Neuronal stem cell (in vitro differentiated cells): ENCODE measurements at regions not wholly inside any gene's neighbourhood (a gene's known extent, or its start where the extent isn't known, plus 50 kb on each side); places are given as distances from the start of the nearest gene placed in this dataset.
"Not testable (repeated sequence)": the region's sequence is repeated elsewhere in the genome, so short reads cannot be mapped to it uniquely, and the experiment has no call there.

Experiments used
- DNase-seq: peaks from one replicate; pipeline ENCODE4 v3.0.0-alpha.2; 2013; ENCODE audit warnings: low spot score
- H2AFZ ChIP-seq: one replicate; pipeline ENCODE4 v1.6.1; 2013; ENCODE audit warnings: mild to moderate bottlenecking, low read length, inconsistent platforms
- H2AK5ac ChIP-seq: 2 replicates; pipeline ENCODE4 v1.6.1; 2013; ENCODE audit warnings: low read depth, mild to moderate bottlenecking, inconsistent platforms, low read length, moderate library complexity, mixed read lengths
- H2BK120ac ChIP-seq: 2 replicates; pipeline ENCODE4 v1.6.1; 2013; ENCODE audit warnings: low read depth, mild to moderate bottlenecking, inconsistent platforms, low read length, moderate library complexity, mixed read lengths
- H2BK12ac ChIP-seq: one replicate; pipeline ENCODE4 v1.6.1; 2013; ENCODE audit warnings: low read length, inconsistent platforms
- H2BK15ac ChIP-seq: 2 replicates; pipeline ENCODE4 v1.6.1; 2013; ENCODE audit warnings: mild to moderate bottlenecking, low read length, inconsistent platforms, mixed read lengths
- H2BK5ac ChIP-seq: one replicate; pipeline ENCODE4 v1.6.1; 2013; ENCODE audit warnings: inconsistent platforms, mild to moderate bottlenecking, low read length, moderate library complexity
- H3K14ac ChIP-seq: one replicate; pipeline ENCODE4 v1.6.1; 2013; ENCODE audit warnings: low read length, inconsistent platforms
- H3K18ac ChIP-seq: 2 replicates; pipeline ENCODE4 v1.6.1; 2013; ENCODE audit warnings: low read length, inconsistent platforms
- H3K23ac ChIP-seq: 2 replicates; pipeline ENCODE4 v1.6.1; 2013; ENCODE audit warnings: low read depth, mild to moderate bottlenecking, mixed read lengths, low read length, inconsistent platforms; ENCODE audit not compliant: poor library complexity
- H3K27ac ChIP-seq: replicated peaks from 3 replicates; pipeline ENCODE4 v1.5.1; 2013; ENCODE audit warnings: low read length, inconsistent platforms
- H3K27me3 ChIP-seq, 3 experiments: 2 replicates each; pipeline ENCODE4 v1.6.1; 2013; ENCODE audit warnings: low read length in 3 of 3, mild to moderate bottlenecking in 2 of 3, inconsistent platforms in 1 of 3, low read depth in 1 of 3, mixed read lengths in 1 of 3, moderate library complexity in 1 of 3; ENCODE audit not compliant: control insufficient read depth in 3 of 3, insufficient read depth in 3 of 3
- H3K36me3 ChIP-seq, 2 donors: replicated peaks in 1 of 2; 2 replicates each; pipeline ENCODE4 v1.6.1; 2013; ENCODE audit warnings: low read length in 2 of 2; ENCODE audit not compliant: control insufficient read depth in 2 of 2, insufficient read depth in 2 of 2
- H3K4ac ChIP-seq: 2 replicates; pipeline ENCODE4 v1.6.1; 2013; ENCODE audit warnings: inconsistent platforms, mild to moderate bottlenecking, low read length, moderate library complexity
- H3K4me1 ChIP-seq, 2 donors: 1 replicate in 1 of 2; 2 replicates in 1 of 2; pipeline ENCODE4 v1.6.1; 2013; ENCODE audit warnings: low read length in 2 of 2, low read depth in 1 of 2; ENCODE audit not compliant: control insufficient read depth in 2 of 2, insufficient read depth in 1 of 2
- H3K4me2 ChIP-seq: one replicate; pipeline ENCODE4 v1.6.1; 2013; ENCODE audit warnings: mild to moderate bottlenecking, low read length, inconsistent platforms; ENCODE audit not compliant: insufficient read depth, poor library complexity, severe bottlenecking
- H3K4me3 ChIP-seq, 2 donors: 2 replicates each; pipeline ENCODE4 v1.5.1; 2013; ENCODE audit warnings: low read length in 2 of 2, mild to moderate bottlenecking in 2 of 2, inconsistent platforms in 1 of 2, moderate library complexity in 1 of 2
- H3K79me1 ChIP-seq: one replicate; pipeline ENCODE4 v1.6.1; 2013; ENCODE audit warnings: low read depth, mild to moderate bottlenecking, inconsistent platforms, low read length, moderate library complexity
- H3K9ac ChIP-seq: one replicate; pipeline ENCODE4 v1.6.1; 2013; ENCODE audit warnings: mild to moderate bottlenecking, low read depth, low read length, inconsistent platforms; ENCODE audit not compliant: poor library complexity
- H3K9me3 ChIP-seq, 2 donors: replicated peaks in 1 of 2; 2 replicates each; pipeline versions ENCODE3 to v1.6.1; 2013; ENCODE audit warnings: low read length in 2 of 2, mild to moderate bottlenecking in 2 of 2, inconsistent platforms in 1 of 2, low read depth in 1 of 2, mixed read lengths in 1 of 2, moderate library complexity in 1 of 2; ENCODE audit not compliant: control insufficient read depth in 2 of 2, insufficient read depth in 1 of 2
- H4K8ac ChIP-seq: one replicate; pipeline ENCODE4 v1.6.1; 2013; ENCODE audit warnings: low read depth, mild to moderate bottlenecking, inconsistent platforms, low read length, moderate library complexity
- H4K91ac ChIP-seq: one replicate; pipeline ENCODE4 v1.6.1; 2013; ENCODE audit warnings: low read length, low read depth, mild to moderate bottlenecking, inconsistent platforms; ENCODE audit not compliant: poor library complexity
- WGBS, 2 donors: extraction: QIAGEN DNeasy Blood & Tissue Kit; methylation state at CpG; one replicate each; pipeline ENCODE4 v1.1.7; 2013; ENCODE audit warnings: missing lambda C conversion rate in 2 of 2, mixed read lengths in 1 of 2; ENCODE audit not compliant: insufficient read length in 2 of 2, insufficient replicate concordance in 1 of 2; ENCODE audit errors: extremely low coverage in 2 of 2; 5-methylcytosine and 5-hydroxymethylcytosine counted together

DNA sequence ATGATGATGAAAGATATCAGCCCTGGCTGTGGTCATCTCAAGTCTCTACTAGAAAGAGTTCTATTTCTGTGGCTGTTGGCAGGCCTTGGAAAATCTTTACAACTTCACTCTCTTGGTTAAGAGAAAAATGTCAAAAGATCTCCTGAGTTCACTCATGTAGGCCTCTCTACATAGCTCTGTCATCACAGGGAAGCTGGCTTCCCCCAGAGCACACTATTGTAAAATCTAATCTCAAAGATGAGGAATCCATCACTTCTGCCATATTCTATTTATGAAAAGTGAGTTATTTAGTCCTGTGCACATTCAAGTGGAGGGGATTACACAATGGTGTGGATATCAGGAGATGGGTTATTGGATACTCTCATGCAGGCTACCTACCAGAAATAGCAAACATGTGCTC lies 388.4 kb upstream of the HS3ST1 start:
- Histone ChIP-seq H3K9me3 (no peaks in the 10 kb centered on the region), H3K18ac (no peak overlapping the region), H2BK15ac (no peak overlapping the region), H4K8ac (no peak overlapping the region), H3K9ac (no peak overlapping the region), H3K4me3 (no peak overlapping the region), H3K27me3 (no peaks in the 10 kb centered on the region), H3K4me1 (peaks cover under 1 to 2% of the 10 kb centered on the region in 2 donors), H4K91ac (no peak overlapping the region), H2AFZ (no peak overlapping the region), H2BK120ac (no peak overlapping the region), H3K79me1 (no peaks in the 10 kb centered on the region), H3K14ac (no peak overlapping the region), H3K27ac (no peak overlapping the region), H2BK5ac (no peak overlapping the region), H2AK5ac (no peak overlapping the region), H3K4me2 (no peak overlapping the region), H2BK12ac (no peak overlapping the region), H3K36me3 (no peaks in the 10 kb centered on the region), H3K23ac (no peak overlapping the region), H3K4ac (no peak overlapping the region)
- no peak for DNase-seq

DNA sequence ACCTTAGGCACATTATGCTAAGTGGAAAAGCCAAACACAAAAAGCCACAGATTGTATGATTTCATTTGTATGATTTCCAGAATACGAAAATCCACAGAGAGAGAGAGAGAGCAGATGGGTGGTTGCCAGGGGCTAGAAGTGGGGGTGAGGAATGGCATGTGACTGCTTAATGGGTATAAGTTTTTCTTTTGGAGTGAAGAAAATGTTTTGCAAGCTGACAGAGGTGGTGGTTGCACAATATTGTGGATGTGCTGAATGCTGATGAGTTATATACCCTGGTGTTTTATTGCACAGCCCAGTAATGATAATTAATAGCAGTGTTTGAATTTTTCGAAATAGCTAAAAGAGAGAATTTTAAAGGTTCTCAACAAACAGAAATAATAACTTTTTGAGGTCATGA lies 386.1 kb upstream of the HS3ST1 start:
- no CpG with 5 or more reads among the region's 2 CpGs for WGBS, 2 donors
- no peak overlapping the region for H2BK120ac ChIP-seq
- no peaks in the 10 kb centered on the region for H3K4me1 ChIP-seq
- H3K4me3 ChIP-seq = no peak overlapping the region
- DNase-seq = no peak
- H3K14ac ChIP-seq = no peak overlapping the region
- H3K18ac ChIP-seq = no peak overlapping the region
- H2BK15ac ChIP-seq = no peak overlapping the region
- no peaks in the 10 kb centered on the region for H3K27me3 ChIP-seq
- no peak overlapping the region for H3K27ac ChIP-seq
- H3K4me2 ChIP-seq = no peak overlapping the region
- H4K91ac ChIP-seq = no peak overlapping the region
- H3K23ac ChIP-seq = no peak overlapping the region
- no peak overlapping the region for H3K4ac ChIP-seq
- H2AK5ac ChIP-seq = no peak overlapping the region
- H3K9ac ChIP-seq = no peak overlapping the region
- H3K9me3 ChIP-seq = no peaks in the 10 kb centered on the region
- H3K79me1 ChIP-seq = no peaks in the 10 kb centered on the region
- no peak overlapping the region for H2BK12ac ChIP-seq
- no peak overlapping the region for H2AFZ ChIP-seq
- no peak overlapping the region for H4K8ac ChIP-seq
- no peak overlapping the region for H2BK5ac ChIP-seq
- H3K36me3 ChIP-seq = no peaks in the 10 kb centered on the region

DNA sequence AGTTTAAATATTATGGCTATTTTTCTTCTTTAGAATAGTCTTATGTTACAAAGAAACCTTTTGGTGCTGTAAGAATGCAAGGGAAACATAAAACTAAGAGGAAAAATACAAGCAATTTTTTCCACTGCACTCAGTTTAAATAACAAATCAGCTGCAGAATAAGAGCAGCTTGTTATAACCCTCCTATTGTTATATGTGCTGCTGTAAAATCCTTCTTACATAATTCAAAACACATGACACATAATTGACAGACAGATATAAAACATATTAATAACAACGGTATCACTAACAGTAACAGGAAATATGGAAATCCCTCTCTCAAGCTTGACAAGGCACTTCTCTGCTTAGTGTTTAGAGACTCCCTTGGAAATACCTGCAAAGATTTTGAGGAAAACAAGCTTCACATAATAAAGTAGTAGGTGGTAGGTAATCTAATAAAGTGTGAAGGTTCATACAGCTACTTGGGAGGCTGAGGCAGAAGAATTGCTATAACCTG lies 385.3 kb upstream of the HS3ST1 start:
- H3K27ac ChIP-seq = no peak overlapping the region

DNA sequence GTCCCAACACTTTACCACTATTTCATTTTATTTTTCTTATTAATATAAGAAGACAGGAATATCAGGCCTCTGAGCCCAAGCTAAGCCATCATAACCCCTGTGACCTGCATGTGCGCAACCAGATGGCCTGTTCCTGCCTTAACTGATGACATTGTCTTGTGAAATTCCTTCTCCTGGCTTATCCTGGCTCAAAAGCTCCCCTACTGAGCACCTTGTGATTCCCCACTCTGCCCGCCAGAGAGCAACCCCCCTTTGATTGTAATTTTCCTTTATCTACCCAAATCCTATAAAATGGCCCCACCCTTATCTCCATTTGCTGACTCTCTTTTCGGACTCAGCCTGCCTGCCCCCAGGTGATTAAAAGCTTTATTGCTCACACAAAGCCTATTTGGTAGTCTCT lies 382.8 kb upstream of the HS3ST1 start:
- not testable (repeated sequence) for H3K27ac ChIP-seq, H2BK5ac ChIP-seq, H3K4me3 ChIP-seq, H4K91ac ChIP-seq, H3K9me3 ChIP-seq, H2BK15ac ChIP-seq, H2AK5ac ChIP-seq, H3K18ac ChIP-seq, H3K4me1 ChIP-seq, H3K4me2 ChIP-seq, H3K27me3 ChIP-seq, H3K4ac ChIP-seq, H3K79me1 ChIP-seq, H3K23ac ChIP-seq, H2BK12ac ChIP-seq, H2BK120ac ChIP-seq, H3K14ac ChIP-seq, DNase-seq, H3K9ac ChIP-seq, H2AFZ ChIP-seq, H3K36me3 ChIP-seq, H4K8ac ChIP-seq
- WGBS, 2 donors = no CpG with 5 or more reads among the region's 3 CpGs

More for the DNA sequence above, 385.3 kb upstream of the HS3ST1 start:
- H3K18ac ChIP-seq = no peak overlapping the region
- no peaks in the 10 kb centered on the region for H3K4me1 ChIP-seq
- H3K9ac ChIP-seq = no peak overlapping the region
- H3K79me1 ChIP-seq = no peaks in the 10 kb centered on the region
- H3K36me3 ChIP-seq = no peaks in the 10 kb centered on the region
- no peak overlapping the region for H3K4me3 ChIP-seq
- no peak overlapping the region for H3K23ac ChIP-seq
- no peak overlapping the region for H3K4ac ChIP-seq
- H4K91ac ChIP-seq = no peak overlapping the region
- H2BK5ac ChIP-seq = no peak overlapping the region
- no peak overlapping the region for H4K8ac ChIP-seq
- no peak overlapping the region for H2BK120ac ChIP-seq
- H3K14ac ChIP-seq = no peak overlapping the region
- no peaks in the 10 kb centered on the region for H3K9me3 ChIP-seq
- H2AK5ac ChIP-seq = no peak overlapping the region
- H2BK15ac ChIP-seq = no peak overlapping the region
- no peak overlapping the region for H2AFZ ChIP-seq
- WGBS, 2 donors = no CpG with 5 or more reads among the region's 1 CpG
- no peak for DNase-seq
- H3K27me3 ChIP-seq = no peaks in the 10 kb centered on the region
- no peak overlapping the region for H3K4me2 ChIP-seq
- H2BK12ac ChIP-seq = no peak overlapping the region
